IMR-90 (cell line): ENCODE measurements at regions not wholly inside any gene's neighbourhood (a gene's known extent, or its start where the extent isn't known, plus 50 kb on each side); places are given as distances from the start of the nearest gene placed in this dataset.

ENCODE experiments used
- BHLHE40 ChIP-seq: fragments of 150-350 bp; IDR thresholded peaks from 2 replicates; pipeline ENCODE4 v1.6.1; 2016; ENCODE audit warnings: mild to moderate bottlenecking, low read depth, low read length
- CEBPB ChIP-seq: IDR thresholded peaks from 2 replicates; pipeline ENCODE4 v1.6.1; 2012; ENCODE audit warnings: low read depth, low read length, improper control_type of control experiment
- CHD1 ChIP-seq: IDR thresholded peaks from 2 replicates; pipeline ENCODE4 v1.6.1; 2012; ENCODE audit warnings: low read depth, low read length, improper control_type of control experiment
- CTCF ChIP-seq: conservative IDR thresholded peaks from 2 replicates; pipeline ENCODE4 v1.5.1; 2012; ENCODE audit warnings: mild to moderate bottlenecking, low read depth, low read length, improper control_type of control experiment
- MAFK ChIP-seq: IDR thresholded peaks from 2 replicates; pipeline ENCODE4 v1.6.1; 2012; ENCODE audit warnings: low read depth, low read length, improper control_type of control experiment
- MAZ ChIP-seq: IDR thresholded peaks from 2 replicates; pipeline ENCODE4 v1.6.1; 2012; ENCODE audit warnings: low read depth, mild to moderate bottlenecking, low read length, improper control_type of control experiment, moderate library complexity, borderline replicate concordance
- MXI1 ChIP-seq: IDR thresholded peaks from 2 replicates; pipeline ENCODE4 v1.6.1; 2012; ENCODE audit warnings: low read depth, mild to moderate bottlenecking, low read length, moderate library complexity, borderline replicate concordance
- POLR2A ChIP-seq: IDR thresholded peaks from 2 replicates; pipeline ENCODE4 v1.6.1; 2012; ENCODE audit warnings: mild to moderate bottlenecking, low read depth, low read length
- RAD21 ChIP-seq: IDR thresholded peaks from 2 replicates; pipeline ENCODE4 v1.6.1; 2012; ENCODE audit warnings: low read length, improper control_type of control experiment
- RCOR1 ChIP-seq: IDR thresholded peaks from 2 replicates; pipeline ENCODE4 v1.6.1; 2012; ENCODE audit warnings: mild to moderate bottlenecking, low read length, improper control_type of control experiment; ENCODE audit not compliant: insufficient replicate concordance
- RFX5 ChIP-seq: IDR thresholded peaks from 2 replicates; pipeline ENCODE4 v1.8.0; 2012; ENCODE audit warnings: low read depth, mild to moderate bottlenecking, low read length, moderate library complexity
- SMC3 ChIP-seq: fragments of 150-350 bp; IDR thresholded peaks from 2 replicates; pipeline ENCODE4 v1.6.1; 2016; ENCODE audit warnings: low read depth, mild to moderate bottlenecking, antibody characterized with exemption, low read length, moderate library complexity
- USF2 ChIP-seq: fragments of 150-350 bp; IDR thresholded peaks from 2 replicates; pipeline ENCODE4 v1.6.1; 2017; ENCODE audit warnings: mild to moderate bottlenecking, antibody characterized with exemption, low read length, low read depth

GRCh38 chr4:74528178-74528577 is 83.2 kb downstream of the AREG start:
- TF ChIP-seq CTCF (no peak), USF2 (no peak), RAD21 (no peak), MXI1 (no peak), BHLHE40 (no peak), POLR2A (no peak), RFX5 (no peak), SMC3 (no peak), CEBPB (no peak), MAZ (no peak), CHD1 (no peak), RCOR1 (no peak), MAFK (no peak)
